GM19438 (cell line): ENCODE measurements at regions not wholly inside any gene's neighbourhood (a gene's known extent, or its start where the extent isn't known, plus 50 kb on each side); places are given as distances from the start of the nearest gene placed in this dataset.

Experiments used
- ATAC-seq: cut with Tn5 transposase; IDR thresholded peaks from one replicate; pipeline ENCODE4 v1.9.1; 2021; ENCODE audit warnings: low read depth; ENCODE audit not compliant: unreplicated experiment

GRCh38 chr16:79713609-79714309 lies 113.2 kb upstream of the MAF start:
- no peak for ATAC-seq

DNA sequence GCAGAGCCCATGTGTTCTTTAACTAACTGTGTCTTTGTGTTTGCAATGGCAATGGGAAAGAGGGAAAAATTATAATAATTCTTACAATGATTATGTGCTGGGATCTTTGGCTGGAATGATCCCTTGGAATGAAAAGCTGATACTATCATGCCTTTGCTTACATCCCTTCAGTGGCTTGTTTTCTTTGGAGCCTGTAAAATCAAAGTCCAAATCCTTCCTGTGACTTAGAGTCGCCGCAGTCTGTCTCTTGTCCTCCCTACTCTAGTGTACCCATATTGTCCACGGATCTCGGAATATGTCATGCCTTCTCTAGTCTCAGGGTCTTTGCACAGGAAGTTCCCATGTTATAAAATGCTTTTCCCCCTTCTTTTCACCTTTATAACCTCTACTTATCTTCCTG lies 111.7 kb upstream of the MAF start:
- no peak for ATAC-seq

DNA sequence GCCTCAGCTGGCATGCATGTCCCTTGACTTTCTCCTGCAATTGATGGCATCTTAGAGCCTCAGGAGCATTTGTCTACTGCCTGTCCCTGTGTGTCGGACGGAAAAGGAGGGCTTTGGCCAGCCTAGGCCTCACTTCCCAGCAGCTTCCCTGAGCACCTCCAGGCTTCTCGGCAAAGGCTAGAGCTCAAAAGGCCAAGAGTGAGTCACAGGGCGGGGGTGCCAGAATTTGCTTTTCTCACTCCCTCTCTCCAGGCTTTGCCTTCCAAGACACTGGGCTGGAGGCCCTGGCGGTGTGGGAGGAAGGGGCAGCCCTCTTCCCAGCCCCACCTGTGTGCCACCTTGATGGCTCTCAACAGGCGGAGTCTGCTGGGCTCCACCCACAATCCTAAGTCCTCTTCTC lies 107.3 kb upstream of the MAF start:
- ATAC-seq = no peak

DNA sequence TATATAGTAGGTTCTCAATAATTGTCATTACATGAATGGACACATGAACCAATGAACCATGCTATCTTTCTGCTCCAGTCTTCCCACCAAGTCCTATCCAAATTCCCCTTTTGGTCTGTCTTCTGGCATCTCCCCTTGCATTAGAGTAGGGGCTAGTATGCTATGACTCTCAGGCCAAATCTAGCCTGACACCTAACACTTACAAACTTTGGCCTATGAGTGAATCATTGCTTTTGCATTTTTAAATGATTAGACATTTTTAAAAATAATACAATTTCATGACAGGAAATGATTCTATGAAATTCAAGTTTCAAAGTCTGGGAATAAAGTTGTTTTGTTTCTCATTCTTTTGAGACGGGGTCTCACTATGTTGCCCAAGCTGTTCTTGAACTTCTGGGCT lies 102.5 kb upstream of the MAF start:
- ATAC-seq = no peak

GRCh38 chr16:79698341-79698753 lies 97.8 kb upstream of the MAF start:
- ATAC-seq = no peak

DNA sequence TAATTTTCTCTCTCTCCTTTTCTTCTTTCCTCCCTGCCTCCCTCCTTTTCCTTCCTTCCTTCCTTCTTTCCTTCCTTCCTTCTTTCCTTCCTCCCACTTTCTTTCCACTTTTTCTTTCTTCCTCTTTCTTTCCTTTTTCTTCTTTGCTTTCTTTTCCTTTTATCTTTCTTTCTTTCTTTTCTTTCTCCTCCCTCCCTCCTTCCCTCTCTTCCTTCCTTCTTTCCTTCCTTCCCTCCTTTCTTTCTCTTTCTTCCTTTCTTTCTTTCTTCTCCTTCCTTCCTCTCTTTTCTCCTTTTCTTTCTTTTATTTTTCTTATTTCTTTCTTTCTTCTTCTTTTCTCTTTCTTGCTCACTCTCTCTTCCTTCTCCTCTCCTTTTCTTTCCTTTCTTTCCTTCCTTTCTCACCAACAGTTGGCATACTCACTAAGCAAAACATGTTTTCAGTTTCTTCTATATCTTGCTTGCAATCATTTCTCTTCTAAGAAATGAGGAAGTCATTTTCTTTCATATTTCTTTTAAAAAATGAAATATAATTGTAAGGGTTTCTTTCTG lies 97.1 kb upstream of the MAF start:
- ATAC-seq = no peak

DNA sequence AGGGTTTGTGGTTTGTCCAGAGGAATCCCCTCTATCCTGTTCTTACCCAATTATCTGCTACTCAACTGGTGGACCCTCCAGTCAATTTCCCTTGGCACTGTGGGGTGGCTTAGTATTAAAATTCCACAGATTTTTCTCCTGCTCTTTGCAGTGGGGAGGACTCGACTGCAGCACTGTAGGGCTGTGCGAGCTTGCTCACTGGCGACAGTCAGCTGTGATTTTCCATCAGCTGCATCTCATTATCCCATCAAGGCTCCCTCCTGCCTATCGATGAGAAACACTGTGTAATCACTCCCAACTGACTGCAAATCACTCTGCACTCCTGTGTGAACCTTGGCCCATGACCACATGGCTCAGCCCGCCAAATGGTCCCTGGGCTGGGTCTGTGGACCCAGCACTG lies 90.5 kb upstream of the MAF start:
- no peak for ATAC-seq

DNA sequence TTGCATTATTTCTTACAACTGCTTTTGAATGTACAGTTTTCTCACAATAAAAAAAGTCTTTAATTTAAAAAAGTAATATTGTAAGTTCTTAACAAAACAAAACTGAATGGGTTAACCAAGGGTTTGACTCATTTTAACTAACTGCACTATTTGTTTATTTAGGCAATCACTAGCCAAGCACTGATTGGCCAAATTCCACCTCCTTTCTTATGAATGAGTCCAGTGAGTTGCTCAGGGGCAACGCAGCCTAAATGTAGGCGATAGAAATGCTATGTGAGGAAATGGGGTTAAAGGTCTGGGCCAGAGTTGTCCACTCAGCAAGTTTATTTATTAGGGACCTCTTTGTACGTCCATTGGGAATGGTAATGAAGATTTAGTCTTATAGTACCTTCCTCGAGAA lies 89.6 kb upstream of the MAF start:
- ATAC-seq = no peak

DNA sequence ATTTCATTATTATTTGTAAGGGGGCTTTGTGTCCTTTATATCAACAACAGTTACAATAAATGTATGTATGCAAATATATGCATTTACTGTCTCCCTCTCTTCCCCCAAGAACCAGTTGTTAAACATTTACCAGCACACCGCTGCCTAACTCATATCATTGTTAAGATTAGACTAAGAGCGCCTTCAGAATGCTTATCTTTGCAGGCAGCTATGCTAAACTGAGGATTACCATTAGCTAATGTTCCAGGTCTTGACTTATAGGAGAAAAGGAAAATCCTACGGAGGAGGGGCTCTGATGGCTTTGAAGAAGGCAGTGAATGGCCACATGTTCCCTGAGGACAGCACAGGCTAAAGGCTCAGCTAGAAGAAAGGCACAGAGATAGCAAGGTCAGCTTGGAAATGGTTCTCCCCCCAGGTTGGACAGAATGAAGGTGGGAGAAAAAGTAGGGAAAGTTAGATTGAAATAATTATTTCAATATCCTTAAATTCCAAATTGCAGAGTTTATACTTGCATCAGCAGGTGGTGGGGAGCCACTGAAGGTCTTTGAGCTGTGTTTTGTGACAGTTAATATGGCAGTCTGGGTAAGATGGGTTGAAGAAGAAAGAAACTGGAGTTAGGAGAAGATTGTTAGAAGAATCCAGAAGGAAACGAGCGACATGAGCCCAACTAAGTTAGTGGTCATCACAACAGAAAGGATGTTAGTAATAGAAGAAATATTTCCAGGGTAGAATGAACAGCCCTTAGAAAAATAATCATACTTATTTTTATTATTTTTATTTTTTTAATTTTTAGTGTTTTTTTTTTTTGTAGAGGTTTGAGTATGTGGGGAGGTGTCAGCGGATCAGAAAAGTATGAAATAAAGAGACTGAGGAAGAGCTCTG lies 87.0 kb upstream of the MAF start:
- no peak for ATAC-seq

DNA sequence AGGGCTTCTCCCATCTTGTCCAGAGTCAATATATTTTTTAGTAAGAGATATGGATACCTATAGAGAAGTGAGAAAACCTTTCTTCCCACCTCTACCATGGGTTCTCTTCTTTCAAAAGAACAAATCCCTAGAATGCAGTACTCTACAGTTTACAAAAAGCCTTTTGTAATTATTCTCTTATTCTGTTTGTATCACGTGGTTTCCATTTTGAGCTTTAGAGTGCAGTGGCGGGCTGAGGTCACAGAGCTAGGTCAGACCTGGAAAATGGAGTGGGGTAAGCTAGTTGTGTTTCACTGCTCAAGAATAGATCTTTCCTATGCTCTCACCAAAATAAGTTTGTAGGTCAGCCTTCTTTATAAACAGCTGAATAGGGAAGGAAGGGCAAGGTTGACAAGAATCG lies 85.3 kb upstream of the MAF start:
- no peak for ATAC-seq

DNA sequence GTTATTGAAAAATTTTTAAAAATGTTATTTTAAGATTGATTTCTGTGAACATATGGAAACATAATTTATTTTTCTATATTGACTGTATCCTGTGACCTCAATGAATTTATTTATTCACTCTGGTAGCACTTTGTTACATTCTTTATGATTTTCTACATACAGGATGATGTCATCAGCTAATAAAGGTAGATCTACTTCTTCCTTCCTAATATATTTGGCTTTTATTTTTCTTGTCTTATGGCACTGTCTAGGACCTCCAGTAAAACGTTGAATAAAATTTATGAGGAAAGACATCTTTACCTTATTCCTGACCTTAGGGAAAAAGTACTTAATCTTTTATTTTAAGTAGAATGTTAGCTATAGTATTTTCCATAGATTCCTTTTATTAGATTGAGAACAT lies 78.8 kb upstream of the MAF start:
- no peak for ATAC-seq

DNA sequence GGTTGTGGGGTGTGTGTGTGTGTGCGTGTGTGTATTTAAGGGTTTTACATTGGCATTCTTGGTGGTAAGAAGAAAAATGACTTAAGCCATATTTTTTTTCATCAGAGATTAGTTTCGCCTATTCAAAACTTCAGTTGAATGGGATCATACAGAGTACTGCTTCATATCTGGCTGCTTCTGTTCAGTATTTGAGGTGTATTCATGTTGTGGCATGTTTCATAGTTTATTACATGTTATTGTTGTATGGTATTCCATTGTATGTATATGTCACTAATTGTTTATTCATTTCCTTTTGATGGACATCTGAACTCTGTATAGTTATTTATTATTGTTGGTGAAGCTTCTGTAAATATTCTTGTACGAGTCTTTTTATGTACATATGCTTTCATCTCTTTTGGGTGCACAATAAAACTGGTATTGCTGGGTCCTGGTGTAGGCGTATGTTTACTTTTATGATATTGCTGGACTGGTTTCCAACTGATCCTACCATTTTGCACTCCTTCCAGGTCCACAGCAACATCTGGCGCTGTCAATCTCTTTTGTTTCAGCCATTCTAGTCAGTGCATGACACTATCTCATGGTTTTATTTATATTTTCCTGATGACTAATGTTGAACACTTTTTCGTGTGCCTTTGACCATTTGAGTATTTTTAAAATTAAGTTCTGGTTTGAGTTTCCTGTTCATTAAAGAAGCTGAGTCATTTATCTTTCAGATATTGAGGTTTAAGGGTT lies 77.4 kb upstream of the MAF start:
- ATAC-seq = no peak

DNA sequence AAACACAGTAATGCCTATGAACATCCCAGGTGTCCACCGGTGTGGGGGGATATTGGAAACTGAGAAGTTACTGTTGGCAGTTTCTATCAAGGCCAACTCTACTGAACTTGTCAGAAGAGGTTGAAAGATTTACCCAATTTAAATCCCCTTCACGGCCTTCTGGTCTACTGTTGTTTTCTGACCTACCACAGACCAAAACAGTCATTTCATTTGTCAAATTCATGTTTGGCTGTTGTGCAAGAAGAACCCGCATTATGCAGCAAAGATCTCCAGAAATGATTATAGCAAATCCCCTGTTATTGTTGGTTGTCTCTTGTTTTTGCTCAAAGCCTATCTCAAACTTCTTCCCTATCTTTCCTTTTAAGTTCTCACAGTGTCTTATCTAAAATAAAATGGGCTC lies 73.1 kb upstream of the MAF start:
- ATAC-seq = no peak

- ATAC-seq = no peak
Measured at GRCh38 chr16:79672524-79672923, 72.0 kb upstream of the MAF start.

DNA sequence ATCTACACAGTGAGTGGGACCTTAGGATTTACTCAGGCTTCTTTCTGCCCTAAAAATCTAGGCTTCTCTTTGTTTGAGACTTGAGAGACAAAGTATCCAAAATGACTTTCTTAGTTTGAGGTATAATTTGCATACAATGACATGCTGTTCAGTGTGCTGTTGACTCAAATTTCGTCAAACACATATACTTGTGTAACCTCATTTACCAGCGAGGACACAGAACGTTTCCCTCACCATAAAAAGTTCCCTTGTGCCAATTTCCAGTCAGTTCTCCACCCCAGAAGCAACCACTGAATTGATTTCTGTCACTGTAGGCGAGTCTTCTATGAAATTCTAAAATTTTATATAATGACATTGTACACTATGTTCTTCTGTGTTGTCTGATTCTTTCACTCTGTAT lies 68.0 kb upstream of the MAF start:
- ATAC-seq = no peak

- no peak for ATAC-seq
Measured at GRCh38 chr16:79665970-79666369, 65.4 kb upstream of the MAF start.

DNA sequence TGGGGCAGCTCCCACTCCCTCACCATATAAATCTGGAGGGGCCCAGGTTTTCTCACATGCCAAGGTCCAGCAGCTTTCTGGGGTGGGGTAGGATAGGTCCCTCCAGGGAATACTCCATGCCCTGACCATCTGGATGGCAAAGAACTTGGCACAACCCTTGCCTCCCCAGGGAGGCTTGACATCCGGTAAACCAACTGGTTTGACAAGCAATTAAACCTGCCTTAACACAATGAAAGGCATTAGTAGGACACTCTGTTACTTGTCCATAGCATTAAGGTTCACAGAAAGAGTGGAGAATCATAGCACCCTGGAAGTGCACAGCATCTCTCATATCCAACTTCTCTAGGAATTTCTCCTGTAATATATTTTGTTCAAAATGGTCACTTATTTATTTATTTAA lies 63.9 kb upstream of the MAF start:
- ATAC-seq = no peak

- no peak for ATAC-seq
Measured at GRCh38 chr16:79662669-79663313, 62.3 kb upstream of the MAF start.

DNA sequence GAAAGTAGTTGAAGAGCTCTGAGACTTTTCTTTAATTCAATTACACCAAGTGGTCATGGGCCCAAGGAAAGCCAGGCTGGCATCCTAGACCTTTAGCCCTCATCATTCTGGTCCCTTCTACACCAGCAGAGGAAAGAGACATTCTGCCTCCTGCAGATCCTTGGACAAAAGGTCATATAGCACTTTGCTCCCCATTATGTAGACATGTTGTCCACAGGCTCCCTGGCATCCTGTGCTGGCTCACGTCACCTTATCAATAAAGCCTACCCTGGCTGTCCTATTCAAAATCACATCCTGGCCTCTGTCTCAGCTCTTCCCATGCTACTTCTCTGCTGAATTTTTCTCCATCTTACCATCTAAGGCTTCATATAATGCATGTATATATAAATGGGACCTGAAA lies 61.6 kb upstream of the MAF start:
- no peak for ATAC-seq

DNA sequence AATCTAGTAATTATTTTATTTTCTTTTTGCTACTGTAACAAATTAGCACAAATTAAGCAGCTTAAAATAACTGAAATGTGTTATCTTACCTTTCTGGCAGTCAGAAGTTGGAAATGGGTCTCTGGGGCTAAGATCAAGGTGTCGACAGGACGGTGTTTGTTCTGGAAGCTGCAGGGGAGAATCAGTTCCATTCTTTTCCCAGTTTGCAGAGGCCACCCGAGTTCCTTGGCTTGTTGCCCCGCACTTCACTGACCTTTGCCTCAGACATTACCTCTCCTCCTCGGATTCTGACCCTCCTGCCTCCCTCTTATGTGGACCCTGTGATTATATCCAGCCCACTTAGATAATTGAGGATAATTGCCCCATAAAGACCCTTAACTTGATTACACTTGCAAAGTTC lies 61.0 kb upstream of the MAF start:
- ATAC-seq = no peak

DNA sequence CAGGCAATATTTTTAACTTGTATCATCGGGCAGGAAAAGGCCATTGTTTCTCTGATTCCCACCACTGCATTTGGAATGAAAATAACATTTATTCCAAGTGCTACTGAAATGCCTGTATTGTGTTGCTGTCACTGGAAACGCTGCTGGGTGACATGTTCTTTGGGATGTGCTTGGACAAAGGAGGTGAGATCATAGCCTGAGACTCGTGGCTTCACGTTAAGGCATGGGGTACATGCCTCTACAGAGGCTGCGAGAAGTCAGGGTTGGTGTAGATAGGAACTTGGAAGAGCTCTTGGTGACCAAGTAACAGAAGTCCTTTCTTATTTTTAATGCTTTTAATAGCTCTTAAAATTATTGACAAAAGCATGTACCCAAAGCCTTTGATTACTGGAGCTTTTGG lies 58.8 kb upstream of the MAF start:
- no peak for ATAC-seq
